ENCODE measurements at regions not wholly inside any gene's neighbourhood (a gene's known extent, or its start where the extent isn't known, plus 50 kb on each side); places are given as distances from the start of the nearest gene placed in this dataset.

DNA sequence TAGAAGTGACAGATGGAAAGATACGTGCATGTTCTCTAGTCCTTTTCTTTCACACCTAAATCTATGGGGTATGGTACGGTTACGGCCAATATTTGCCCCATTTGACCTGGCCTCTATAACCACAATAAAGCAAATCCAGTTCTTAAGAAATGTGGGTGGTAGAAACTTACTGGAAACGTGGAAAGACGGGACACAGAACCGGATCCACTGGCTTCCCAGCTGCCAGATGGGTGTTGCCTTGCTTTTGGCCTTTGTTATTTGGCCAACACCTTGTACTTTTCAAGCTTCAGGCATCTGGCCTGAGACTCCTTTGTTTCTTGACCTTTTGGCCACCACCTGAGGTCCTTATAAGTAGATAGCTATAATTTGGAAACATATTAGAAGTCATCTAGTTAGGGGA lies 635.9 kb downstream of the SLC4A3 start:
- TF ChIP-seq, protein P1, sequence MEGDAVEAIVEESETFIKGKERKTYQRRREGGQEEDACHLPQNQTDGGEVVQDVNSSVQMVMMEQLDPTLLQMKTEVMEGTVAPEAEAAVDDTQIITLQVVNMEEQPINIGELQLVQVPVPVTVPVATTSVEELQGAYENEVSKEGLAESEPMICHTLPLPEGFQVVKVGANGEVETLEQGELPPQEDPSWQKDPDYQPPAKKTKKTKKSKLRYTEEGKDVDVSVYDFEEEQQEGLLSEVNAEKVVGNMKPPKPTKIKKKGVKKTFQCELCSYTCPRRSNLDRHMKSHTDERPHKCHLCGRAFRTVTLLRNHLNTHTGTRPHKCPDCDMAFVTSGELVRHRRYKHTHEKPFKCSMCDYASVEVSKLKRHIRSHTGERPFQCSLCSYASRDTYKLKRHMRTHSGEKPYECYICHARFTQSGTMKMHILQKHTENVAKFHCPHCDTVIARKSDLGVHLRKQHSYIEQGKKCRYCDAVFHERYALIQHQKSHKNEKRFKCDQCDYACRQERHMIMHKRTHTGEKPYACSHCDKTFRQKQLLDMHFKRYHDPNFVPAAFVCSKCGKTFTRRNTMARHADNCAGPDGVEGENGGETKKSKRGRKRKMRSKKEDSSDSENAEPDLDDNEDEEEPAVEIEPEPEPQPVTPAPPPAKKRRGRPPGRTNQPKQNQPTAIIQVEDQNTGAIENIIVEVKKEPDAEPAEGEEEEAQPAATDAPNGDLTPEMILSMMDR (IDR thresholded peaks at IDR 0.05; ENCODE audit: low read depth, low read length, missing control alignments), result no peak
- DNase-seq (ENCODE audit: extremely low read depth, low read depth), result no peak
- H3K4me3 ChIP-seq (replicated peaks; ENCODE audit: low read depth, low read length), result no peak overlapping the region

DNA sequence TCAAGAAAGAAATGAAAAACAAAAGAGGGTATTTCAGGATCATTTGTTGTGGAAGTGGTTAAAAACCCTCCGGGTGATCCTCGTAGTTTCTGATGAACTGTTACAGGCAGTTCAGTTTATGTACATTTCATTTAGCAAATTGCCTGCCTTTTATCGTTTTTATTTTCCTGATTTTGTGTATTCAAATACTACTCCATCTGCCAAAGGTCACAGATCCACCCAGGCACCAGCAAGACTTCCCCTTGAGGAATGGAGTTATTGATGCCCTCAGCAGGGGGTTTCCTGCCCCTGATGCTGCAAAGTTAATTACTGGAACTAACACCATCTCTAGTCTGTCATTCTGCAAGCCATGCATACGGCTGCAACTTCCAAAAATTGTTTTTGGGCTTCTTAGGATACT lies 641.9 kb downstream of the SLC4A3 start:
- no peak for DNase-seq (ENCODE audit: extremely low read depth, low read depth)
- TF ChIP-seq, protein P1 (IDR thresholded peaks at IDR 0.05; ENCODE audit: low read depth, low read length, missing control alignments), result no peak
- H3K4me3 ChIP-seq (replicated peaks; ENCODE audit: low read depth, low read length), result no peak overlapping the region

DNA sequence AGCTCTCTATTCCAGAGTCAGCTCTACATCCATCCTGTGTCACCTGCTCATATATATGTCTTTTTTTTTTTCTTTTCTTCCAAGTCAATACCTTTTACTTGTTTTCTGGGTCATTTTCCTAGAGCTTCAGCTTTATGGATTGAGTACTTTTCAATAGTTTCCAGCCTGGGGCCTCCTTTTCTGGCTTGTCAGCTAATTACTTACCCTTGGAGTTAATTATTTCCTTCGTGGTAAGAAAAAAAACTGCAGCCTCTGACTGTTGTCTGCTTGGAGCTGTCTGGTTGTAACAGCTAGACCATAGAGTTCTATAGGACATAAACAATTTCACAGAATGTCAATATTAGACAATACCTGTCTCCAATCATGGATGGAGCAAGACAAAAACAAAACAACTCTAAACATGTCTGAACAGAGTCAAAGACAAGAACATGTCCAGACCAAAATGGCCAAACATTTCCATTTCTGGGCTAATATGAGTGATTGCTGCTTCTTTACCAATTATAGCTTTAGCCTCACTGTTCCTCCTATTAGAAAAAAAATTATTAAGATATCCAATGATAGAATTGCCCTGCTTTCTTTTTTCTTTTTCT lies 643.1 kb downstream of the SLC4A3 start:
- no peak for DNase-seq (ENCODE audit: extremely low read depth, low read depth)
- no peak overlapping the region for H3K4me3 ChIP-seq (replicated peaks; ENCODE audit: low read depth, low read length)
- TF ChIP-seq, protein P1 (IDR thresholded peaks at IDR 0.05; ENCODE audit: low read depth, low read length, missing control alignments), result no peak

DNA sequence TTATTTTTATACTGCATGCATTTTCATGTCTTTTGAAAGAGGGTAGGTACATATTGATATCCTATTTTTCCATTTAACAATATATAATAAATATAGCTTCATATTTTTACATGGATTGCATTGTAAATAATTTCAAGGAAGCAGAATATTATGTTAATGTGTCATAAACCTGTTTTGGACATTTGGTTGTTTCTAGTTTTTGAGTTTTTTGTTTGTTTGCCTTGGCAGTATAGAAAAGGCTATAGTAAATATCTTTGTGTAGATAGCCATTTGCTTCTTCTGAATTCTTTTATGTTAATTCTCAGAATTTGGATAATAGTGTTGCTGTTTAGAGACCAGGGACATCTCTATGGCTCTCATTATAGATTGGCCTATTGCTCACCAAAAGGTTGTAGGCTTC lies 645.2 kb downstream of the SLC4A3 start:
- DNase-seq (ENCODE audit: extremely low read depth, low read depth), result no peak
- no peak overlapping the region for H3K4me3 ChIP-seq (replicated peaks; ENCODE audit: low read depth, low read length)
- TF ChIP-seq, protein P1 (IDR thresholded peaks at IDR 0.05; ENCODE audit: low read depth, low read length, missing control alignments), result no peak

DNA sequence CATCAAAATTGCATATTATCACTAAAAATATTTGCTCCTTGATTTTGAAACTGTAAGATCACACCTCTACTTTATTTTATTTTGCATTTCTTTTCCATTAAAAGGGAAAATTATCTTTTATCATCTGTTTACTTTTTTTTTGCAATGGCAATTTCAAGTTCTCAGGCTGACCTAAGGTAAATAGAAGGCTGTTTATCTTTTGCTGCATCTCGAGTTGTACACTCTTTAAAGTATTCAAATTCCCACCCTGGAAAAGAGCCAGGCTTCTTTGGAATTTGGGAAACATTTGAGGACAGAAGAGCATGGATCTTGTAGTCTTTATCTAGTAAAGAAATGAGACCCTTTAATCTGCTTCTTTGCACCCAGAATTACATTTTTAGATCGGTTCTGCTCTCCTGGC lies 645.7 kb downstream of the SLC4A3 start:
- TF ChIP-seq, protein P1 (IDR thresholded peaks at IDR 0.05; ENCODE audit: low read depth, low read length, missing control alignments), result no peak

DNA sequence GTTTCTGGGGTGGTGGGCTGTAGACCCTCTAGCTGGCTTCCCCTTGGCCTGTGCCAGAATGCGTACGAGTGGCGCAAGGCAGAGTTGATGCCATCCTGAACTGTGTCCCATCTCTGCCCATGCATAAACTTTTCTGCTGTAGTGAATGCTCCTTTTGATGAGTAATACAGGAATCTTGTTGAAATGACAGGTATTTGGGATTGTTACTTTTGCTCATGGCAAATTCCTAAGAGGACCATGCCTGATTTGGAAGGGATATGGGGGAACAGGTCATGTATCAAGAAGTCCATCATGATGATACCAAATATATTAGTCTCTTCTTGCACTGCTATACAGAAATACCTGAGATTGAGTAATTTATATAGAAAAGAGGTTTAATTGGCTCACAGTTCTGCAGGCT lies 648.0 kb downstream of the SLC4A3 start:
- no peak for DNase-seq (ENCODE audit: extremely low read depth, low read depth)

More for the DNA sequence above, 645.7 kb downstream of the SLC4A3 start:
- DNase-seq (ENCODE audit: extremely low read depth, low read depth), result no peak
- no peak overlapping the region for H3K4me3 ChIP-seq (replicated peaks; ENCODE audit: low read depth, low read length)

More for the DNA sequence above, 648.0 kb downstream of the SLC4A3 start:
- no peak overlapping the region for H3K4me3 ChIP-seq (replicated peaks; ENCODE audit: low read depth, low read length)
- TF ChIP-seq, protein P1 (IDR thresholded peaks at IDR 0.05; ENCODE audit: low read depth, low read length, missing control alignments), result no peak

Measured in HFF-Myc (cell line).